IMR-90 (cell line): ENCODE measurements at regions not wholly inside any gene's neighbourhood (a gene's known extent, or its start where the extent isn't known, plus 50 kb on each side); places are given as distances from the start of the nearest gene placed in this dataset.
"Not testable (repeated sequence)": the region's sequence is repeated elsewhere in the genome, so short reads cannot be mapped to it uniquely, and the experiment has no call there.

Experiments used
- CEBPB ChIP-seq: IDR thresholded peaks from 2 replicates; pipeline ENCODE4 v1.6.1; 2012; ENCODE audit warnings: low read depth, low read length, improper control_type of control experiment
- CTCF ChIP-seq: conservative IDR thresholded peaks from 2 replicates; pipeline ENCODE4 v1.5.1; 2012; ENCODE audit warnings: mild to moderate bottlenecking, low read depth, low read length, improper control_type of control experiment
- POLR2A ChIP-seq: IDR thresholded peaks from 2 replicates; pipeline ENCODE4 v1.6.1; 2012; ENCODE audit warnings: mild to moderate bottlenecking, low read depth, low read length
- RAD21 ChIP-seq: IDR thresholded peaks from 2 replicates; pipeline ENCODE4 v1.6.1; 2012; ENCODE audit warnings: low read length, improper control_type of control experiment

DNA sequence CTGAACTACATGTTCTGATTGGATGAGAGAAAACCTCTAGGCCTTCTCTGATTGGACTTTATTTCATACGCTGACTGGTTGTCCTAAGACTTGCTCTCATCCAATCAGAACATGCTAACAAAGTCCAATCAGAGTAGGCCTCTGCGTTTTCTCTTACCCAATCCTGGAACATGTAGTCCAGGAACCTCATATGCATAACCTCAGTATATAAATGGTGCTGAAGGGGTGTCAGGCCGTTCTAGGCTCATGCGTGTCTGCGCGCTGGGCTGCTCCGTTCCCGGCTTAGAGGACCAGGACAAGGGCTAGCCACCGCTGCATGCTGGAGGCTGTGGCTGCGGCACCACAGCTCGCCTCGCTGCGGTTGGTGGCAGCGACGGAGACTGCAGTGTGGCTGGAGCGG, 68.3 kb upstream of the THOC3 start:
- not testable (repeated sequence) for TF ChIP-seq CTCF, POLR2A, RAD21, CEBPB
